ENCODE measurements at regions not wholly inside any gene's neighbourhood (a gene's known extent, or its start where the extent isn't known, plus 50 kb on each side); places are given as distances from the start of the nearest gene placed in this dataset.
"Not testable (repeated sequence)": the region's sequence is repeated elsewhere in the genome, so short reads cannot be mapped to it uniquely, and the experiment has no call there.

GRCh38 chr7:29723127-29723526 lies 83.2 kb upstream of the WIPF3 start:
- TF ChIP-seq CTCF (IDR thresholded peaks at IDR 0.05); EZH2 (IDR thresholded peaks at IDR 0.05; ENCODE audit: borderline replicate concordance, insufficient read depth, low read depth, low read length, poor library complexity, severe bottlenecking): not testable (repeated sequence)
